GM19023 (cell line): ENCODE measurements at regions not wholly inside any gene's neighbourhood (a gene's known extent, or its start where the extent isn't known, plus 50 kb on each side); places are given as distances from the start of the nearest gene placed in this dataset.

ENCODE experiments used
- ATAC-seq: cut with Tn5 transposase; IDR thresholded peaks from one replicate; pipeline ENCODE4 v1.9.1; 2021; ENCODE audit warnings: mild to moderate bottlenecking, moderate library complexity; ENCODE audit not compliant: unreplicated experiment

GRCh38 chr7:156139633-156140032, 327.4 kb upstream of the SHH start:
- no peak for ATAC-seq

- no peak for ATAC-seq
Observed at GRCh38 chr7:156139112-156139511, 326.8 kb upstream of the SHH start.

DNA sequence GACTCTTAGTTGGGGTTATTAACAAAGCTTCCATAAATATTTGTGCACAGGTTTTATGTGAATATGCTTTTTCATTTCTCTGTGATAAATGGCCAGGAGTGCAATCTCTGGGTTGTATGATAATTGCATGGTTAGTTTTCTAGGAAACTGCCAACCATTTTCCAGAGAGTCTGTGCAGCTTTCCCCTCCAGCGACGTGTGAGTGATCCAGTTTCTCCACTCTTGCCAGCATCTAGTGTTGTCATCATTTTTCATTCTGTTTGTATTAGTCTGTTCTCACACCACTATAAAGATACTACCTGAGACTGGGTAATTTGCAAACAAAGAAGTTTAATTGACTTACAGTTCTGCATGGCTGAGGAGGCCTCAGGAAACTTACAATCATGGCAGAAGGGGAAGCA, 319.6 kb upstream of the SHH start:
- ATAC-seq, result no peak

DNA sequence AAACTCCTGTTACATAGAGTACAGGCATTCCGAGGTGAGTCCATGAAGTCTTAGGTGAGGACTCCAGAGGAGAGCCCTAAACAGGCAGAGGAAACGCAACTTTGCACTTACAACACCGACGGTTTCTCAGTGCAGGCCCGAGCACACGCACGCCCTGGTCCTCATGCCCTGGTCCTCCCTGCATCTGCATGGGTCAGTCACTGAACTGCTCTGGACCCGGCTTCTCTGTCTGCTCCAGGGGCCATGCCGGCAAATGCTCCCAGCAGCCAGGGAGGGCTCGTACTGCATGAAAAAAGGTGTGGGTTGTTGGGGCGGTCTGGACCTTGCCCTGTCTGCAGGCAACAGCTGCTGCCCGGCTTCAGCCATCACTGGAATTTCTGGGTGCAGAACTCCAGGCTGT, 317.3 kb upstream of the SHH start:
- no peak for ATAC-seq

GRCh38 chr7:156128496-156128895, 316.2 kb upstream of the SHH start:
- ATAC-seq, result no peak

DNA sequence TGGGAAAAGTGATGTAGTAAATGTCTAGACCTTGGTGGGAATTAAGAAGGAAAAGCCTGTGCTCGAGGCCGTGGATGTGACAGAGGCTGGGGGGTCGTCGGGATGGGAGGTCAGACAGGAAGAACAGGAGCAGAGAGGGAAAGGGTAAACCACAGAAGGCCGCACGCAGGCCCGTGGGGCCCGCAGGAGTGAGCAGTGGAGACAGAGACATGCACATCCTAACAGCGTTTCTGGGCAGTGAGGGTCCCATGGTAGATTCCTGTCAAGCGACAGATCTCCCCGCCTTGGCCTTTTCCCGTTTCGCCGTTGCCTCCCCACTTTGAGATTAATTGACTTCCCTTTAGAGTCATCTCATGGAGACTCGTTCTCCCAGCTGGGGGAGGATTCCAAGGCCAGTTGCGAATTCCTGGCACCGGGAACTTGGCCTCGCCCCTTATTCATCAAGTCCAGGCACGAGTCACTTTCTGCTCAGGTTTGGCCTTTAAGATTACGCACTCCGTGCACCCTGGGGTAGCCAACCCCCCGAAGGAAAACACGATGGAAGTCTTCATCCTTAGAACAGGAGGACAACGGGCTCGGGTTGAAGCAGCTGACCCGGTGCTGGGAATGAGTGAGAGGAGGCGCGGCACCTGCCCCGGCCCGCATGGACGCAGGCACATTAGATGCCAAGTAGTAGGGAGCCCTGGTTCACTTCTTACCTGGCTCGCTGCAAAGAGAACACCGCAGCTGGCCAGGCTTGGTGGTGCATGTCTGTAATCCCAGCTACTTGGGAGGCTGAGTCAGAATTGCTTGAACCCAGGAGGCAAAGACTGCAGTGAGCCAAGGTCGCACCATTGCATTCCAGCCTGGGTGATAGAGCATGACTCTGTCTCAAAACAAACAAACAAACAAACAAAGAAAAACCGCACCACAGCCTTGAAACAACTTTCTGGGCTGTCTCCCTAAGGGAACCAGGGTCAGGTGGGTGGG, 315.2 kb upstream of the SHH start:
- no peak for ATAC-seq

GRCh38 chr7:156125841-156126730, 313.8 kb upstream of the SHH start:
- ATAC-seq, result no peak

DNA sequence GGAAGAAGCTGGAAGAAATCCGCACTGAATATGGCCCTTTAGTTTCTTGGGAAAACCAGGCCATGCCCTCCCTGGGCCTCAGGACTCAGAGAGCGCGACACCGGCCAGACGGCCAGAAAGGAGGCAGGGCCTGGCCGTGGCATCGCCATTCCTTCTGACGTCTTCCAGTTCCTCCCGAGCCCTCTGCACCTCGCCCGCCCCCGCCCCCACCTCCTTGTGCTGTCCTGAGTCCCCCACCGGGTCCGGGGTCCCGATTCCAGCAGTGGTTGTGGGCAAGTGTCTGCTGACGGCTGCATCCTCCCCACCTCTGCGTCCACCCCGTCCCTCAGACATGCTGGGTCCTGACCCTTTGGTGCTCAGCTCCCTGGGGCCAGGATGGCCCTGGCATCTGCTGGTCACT, 312.1 kb upstream of the SHH start:
- ATAC-seq, result no peak

DNA sequence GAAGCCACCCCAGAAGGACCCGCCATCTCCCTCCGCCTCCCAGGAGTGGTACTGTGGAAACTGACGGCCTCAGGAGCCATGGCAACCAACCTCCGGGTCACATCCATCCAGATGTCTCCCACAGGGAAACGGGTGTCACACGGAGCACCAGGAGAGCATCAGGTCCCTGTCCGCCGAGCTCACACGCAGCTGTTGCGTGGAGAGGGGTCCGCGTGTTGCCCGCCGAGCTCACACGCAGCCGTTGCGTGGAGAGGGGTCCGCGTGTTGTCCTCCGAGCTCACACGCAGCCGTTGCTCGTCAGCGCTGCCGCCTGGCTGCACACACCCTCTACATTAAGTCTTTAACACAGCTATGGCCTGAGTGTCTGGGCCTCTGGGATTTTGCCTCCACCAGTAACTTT, 311.1 kb upstream of the SHH start:
- no peak for ATAC-seq

DNA sequence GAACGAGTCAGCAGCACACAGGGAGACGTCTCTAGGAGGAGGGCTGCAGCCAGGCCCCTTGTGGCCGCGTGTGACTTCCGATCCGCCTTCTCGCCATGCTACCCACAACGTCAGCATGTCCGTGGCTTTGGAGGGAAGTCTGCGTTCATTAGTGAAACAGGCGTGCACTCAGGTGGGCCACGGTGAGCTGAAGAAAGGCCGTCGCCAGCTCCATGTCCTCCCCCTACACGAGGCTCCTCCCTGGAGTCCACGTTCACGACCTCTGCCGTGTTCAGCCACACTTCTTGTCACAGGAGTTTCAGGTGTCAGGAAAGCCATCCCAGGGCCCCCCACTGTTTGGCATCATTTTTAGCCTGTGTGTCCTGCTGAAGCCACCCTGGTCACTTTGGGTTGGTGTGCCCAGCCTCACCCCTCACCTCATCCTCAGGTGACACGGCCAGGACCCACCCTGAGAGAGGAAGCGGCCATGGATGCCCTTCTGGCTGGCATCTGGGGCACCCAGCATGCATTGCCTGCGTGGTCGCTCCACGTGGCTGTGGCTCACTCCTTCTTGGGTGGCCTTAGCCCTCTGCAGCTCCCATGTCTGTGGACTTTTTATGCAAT, 310.6 kb upstream of the SHH start:
- ATAC-seq, result no peak

- ATAC-seq, result no peak
Observed at GRCh38 chr7:156121956-156122355, 309.7 kb upstream of the SHH start.

DNA sequence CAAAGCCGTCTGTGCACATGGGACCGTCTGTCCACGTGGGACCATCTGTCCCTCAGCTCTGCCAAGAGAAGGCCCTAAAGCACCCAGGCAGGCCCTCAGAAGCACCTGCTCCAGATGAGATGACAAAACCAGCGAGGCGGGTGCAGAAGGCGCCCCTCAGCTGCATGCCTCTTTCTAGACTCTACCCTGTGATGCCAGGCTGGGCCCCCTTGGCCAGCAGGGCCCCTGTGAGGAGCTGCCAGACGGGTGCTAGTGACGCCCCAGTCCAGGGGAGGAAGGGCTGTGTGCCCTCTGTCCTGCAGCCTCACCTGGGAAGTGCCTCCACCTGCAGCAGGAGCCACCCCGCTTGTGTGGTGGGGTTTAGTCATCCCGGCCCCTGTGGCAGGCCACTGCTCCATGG, 309.2 kb upstream of the SHH start:
- no peak for ATAC-seq

- no peak for ATAC-seq
Observed at GRCh38 chr7:156120552-156120951, 308.3 kb upstream of the SHH start.

- ATAC-seq, result no peak
Observed at GRCh38 chr7:156119771-156120170, 307.5 kb upstream of the SHH start.

DNA sequence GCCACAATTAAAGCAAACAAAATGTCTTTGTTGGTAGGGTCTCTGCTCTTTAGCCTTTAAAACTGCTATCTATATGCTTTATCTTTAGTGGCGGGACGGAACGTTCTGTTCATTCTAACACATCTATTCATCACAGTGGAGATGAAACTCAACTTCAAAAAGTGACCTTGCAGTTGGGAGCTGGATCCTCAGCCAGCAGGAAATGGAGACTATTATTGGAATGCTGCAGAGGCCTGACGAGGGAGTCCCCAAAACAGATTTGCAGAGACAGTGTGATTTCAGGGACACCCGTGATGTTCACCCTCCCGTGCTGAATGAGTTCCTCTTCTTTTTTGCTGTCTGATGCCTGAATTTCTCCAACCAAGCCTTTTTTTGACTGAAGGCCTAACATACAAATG, 306.0 kb upstream of the SHH start:
- no peak for ATAC-seq

DNA sequence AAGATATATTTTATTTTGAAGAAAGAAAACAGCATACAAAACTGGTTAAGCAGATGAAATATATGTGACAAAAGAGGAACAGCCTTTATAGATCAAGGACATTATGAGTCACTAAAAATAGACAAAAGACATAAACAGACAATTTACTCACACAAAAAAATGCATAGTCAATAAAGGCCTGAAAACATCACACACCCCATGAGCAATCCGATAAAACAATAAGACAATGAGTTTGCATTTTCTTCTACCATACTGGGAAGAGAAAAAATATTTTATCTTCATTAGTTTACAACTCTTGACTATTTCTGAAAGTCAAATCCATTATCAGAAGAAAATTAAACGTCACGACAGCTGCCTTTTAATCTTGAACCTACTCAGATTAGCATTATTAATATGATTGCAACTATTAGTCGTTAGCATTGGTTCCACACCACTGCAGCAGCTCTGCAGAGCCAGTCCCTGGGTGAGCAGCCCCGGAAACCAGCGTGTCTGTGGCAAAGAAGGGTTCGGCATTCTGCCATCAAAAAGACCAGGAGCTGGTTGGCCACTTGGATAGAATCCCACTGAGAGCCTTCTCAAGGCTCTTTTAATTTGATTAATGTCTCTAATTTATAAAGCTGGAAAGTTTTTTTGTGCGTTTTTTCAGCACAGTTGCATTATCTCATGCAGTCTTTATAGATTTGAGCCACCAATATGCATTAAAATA, 305.4 kb upstream of the SHH start:
- ATAC-seq, result no peak

- ATAC-seq, result no peak
Observed at GRCh38 chr7:156116514-156117215, 304.4 kb upstream of the SHH start.

GRCh38 chr7:156115582-156115981, 303.3 kb upstream of the SHH start:
- ATAC-seq, result no peak

GRCh38 chr7:156113731-156114130, 301.5 kb upstream of the SHH start:
- no peak for ATAC-seq

- ATAC-seq, result no peak
Observed at GRCh38 chr7:156109988-156110387, 297.7 kb upstream of the SHH start.
